H1 (cell line): ENCODE measurements at regions not wholly inside any gene's neighbourhood (a gene's known extent, or its start where the extent isn't known, plus 50 kb on each side); places are given as distances from the start of the nearest gene placed in this dataset.

ENCODE experiments used
- CTCF ChIA-PET: fragments of 300-600 bp; sonication (Branson Sonifier 250); formaldehyde crosslinking; loops from one replicate; lab custom pipeline; 2021; ENCODE audit not compliant: partially characterized antibody; lab: Charles Lee
- POLR2A ChIA-PET: fragments of 300-600 bp; sonication (Branson Sonifier 250); formaldehyde crosslinking; loops from one replicate; lab custom pipeline; 2021; ENCODE audit warnings: inconsistent platforms; ENCODE audit not compliant: partially characterized antibody; lab: Charles Lee
- DNase-seq, 2 experiments: peaks; one replicate each; pipeline versions ENCODE4 v3.0.0 to v3.0.0-alpha.2; 2010 to 2022; ENCODE audit warnings: low spot score in 2 of 2, low read depth in 1 of 2, mixed read lengths in 1 of 2
- FAIRE-seq: peaks from 2 replicates; lab custom pipeline; 2011; peaks lifted over from hg19 to GRCh38; lab: Jason Lieb, UNC
- H2AFZ ChIP-seq: 2 replicates; pipeline ENCODE4 v1.8.1; 2012; ENCODE audit warnings: low read length, inconsistent platforms
- H2AK5ac ChIP-seq: 2 replicates; pipeline ENCODE4 v1.6.1; 2013; ENCODE audit warnings: low read depth, low read length
- H2BK120ac ChIP-seq: replicated peaks from 2 replicates; pipeline ENCODE3; 2013; ENCODE audit warnings: low read depth, low read length, inconsistent platforms
- H2BK12ac ChIP-seq: 2 replicates; pipeline ENCODE4 v1.6.1; 2013; ENCODE audit warnings: low read depth, low read length
- H2BK15ac ChIP-seq: 2 replicates; pipeline ENCODE4 v1.6.1; 2013; ENCODE audit warnings: low read length
- H2BK20ac ChIP-seq: 2 replicates; pipeline ENCODE4 v1.6.1; 2013; ENCODE audit warnings: low read length
- H2BK5ac ChIP-seq: 2 replicates; pipeline ENCODE4 v1.6.1; 2013; ENCODE audit warnings: low read depth, low read length
- H3K14ac ChIP-seq: 2 replicates; pipeline ENCODE4 v1.6.1; 2013; ENCODE audit warnings: inconsistent platforms; ENCODE audit not compliant: insufficient read length
- H3K18ac ChIP-seq: 2 replicates; pipeline ENCODE4 v1.6.1; 2013; ENCODE audit warnings: low read length; ENCODE audit errors: extremely low read depth
- H3K23ac ChIP-seq: 2 replicates; pipeline ENCODE4 v1.6.1; 2013; ENCODE audit warnings: inconsistent platforms; ENCODE audit not compliant: insufficient read length
- H3K23me2 ChIP-seq: 2 replicates; pipeline ENCODE4 v1.6.1; 2013; ENCODE audit warnings: low read depth, low read length
- H3K27ac ChIP-seq: 2 replicates; pipeline ENCODE4 v1.6.1; 2011; ENCODE audit warnings: low read depth, low read length, inconsistent platforms
- H3K27me3 ChIP-seq, 4 experiments: replicated peaks in 1 of 4; 1 replicate in 1 of 4; 2 replicates in 3 of 4; pipeline versions ENCODE4 v1.6.1 to v1.8.1; 2011 to 2013; ENCODE audit warnings: low read length in 3 of 4, mild to moderate bottlenecking in 3 of 4, inconsistent platforms in 2 of 4, mixed read lengths in 2 of 4, moderate library complexity in 1 of 4; ENCODE audit not compliant: control insufficient read depth in 3 of 4, insufficient read depth in 3 of 4; ENCODE audit errors: extremely low read depth in 1 of 4
- H3K36me3 ChIP-seq, 4 experiments: 2 replicates each; pipeline versions ENCODE4 v1.6.1 to v1.8.1; 2011 to 2013; ENCODE audit warnings: mild to moderate bottlenecking in 4 of 4, low read length in 3 of 4, moderate library complexity in 2 of 4, control low read depth in 1 of 4, inconsistent platforms in 1 of 4; ENCODE audit not compliant: insufficient read depth in 4 of 4, control insufficient read depth in 2 of 4
- H3K4ac ChIP-seq: replicated peaks from 2 replicates; pipeline ENCODE3; 2013; ENCODE audit warnings: low read length, low read depth, mixed read lengths, inconsistent platforms; ENCODE audit not compliant: insufficient read length
- H3K4me1 ChIP-seq, 4 experiments: replicated peaks in 1 of 4; 1 replicate in 1 of 4; 2 replicates in 3 of 4; pipeline versions ENCODE4 v1.6.1 to v1.8.1; 2011 to 2013; ENCODE audit warnings: low read length in 3 of 4, inconsistent platforms in 2 of 4, mixed read lengths in 1 of 4; ENCODE audit not compliant: insufficient read depth in 4 of 4, control insufficient read depth in 3 of 4
- H3K4me2 ChIP-seq, 2 experiments: 2 replicates each; pipeline versions ENCODE4 v1.6.1 to v1.8.1; 2011 to 2013; ENCODE audit warnings: low read depth in 2 of 2, low read length in 2 of 2, control low read depth in 1 of 2, inconsistent platforms in 1 of 2, mild to moderate bottlenecking in 1 of 2; ENCODE audit not compliant: insufficient read depth in 1 of 2
- H3K4me3 ChIP-seq, 4 experiments: fragments of 200-600, 300-600 bp in 1 of 4; sonication (generic), shearing (Covaris generic), sonication (Bioruptor Twin) in 1 of 4; 2 replicates each; pipeline versions ENCODE4 v1.5.1 to v1.8.1; 2011 to 2016; ENCODE audit warnings: low read length in 4 of 4, low read depth in 3 of 4, control low read depth in 2 of 4, inconsistent platforms in 2 of 4, mild to moderate bottlenecking in 2 of 4, mixed read lengths in 1 of 4, moderate library complexity in 1 of 4; ENCODE audit not compliant: insufficient read depth in 2 of 4; ENCODE audit errors: extremely low read depth in 1 of 4
- H3K56ac ChIP-seq: replicated peaks from 2 replicates; pipeline ENCODE3; 2013; ENCODE audit warnings: low read depth, mild to moderate bottlenecking, mixed read lengths, low read length, inconsistent platforms; ENCODE audit not compliant: insufficient read length
- H3K79me1 ChIP-seq: 2 replicates; pipeline ENCODE4 v1.6.1; 2013; ENCODE audit warnings: low read depth, low read length, control low read depth
- H3K79me2 ChIP-seq, 2 experiments: 2 replicates each; pipeline versions ENCODE4 v1.6.1 to v1.8.1; 2012 to 2013; ENCODE audit warnings: low read length in 2 of 2, mild to moderate bottlenecking in 2 of 2, inconsistent platforms in 1 of 2; ENCODE audit not compliant: insufficient read depth in 2 of 2, control insufficient read depth in 1 of 2
- H3K9ac ChIP-seq, 4 experiments: replicated peaks in 1 of 4; 1 replicate in 1 of 4; 2 replicates in 3 of 4; pipeline versions ENCODE4 v1.6.1 to v1.8.1; 2011 to 2013; ENCODE audit warnings: low read depth in 3 of 4, low read length in 3 of 4, control low read depth in 2 of 4, mild to moderate bottlenecking in 2 of 4, moderate library complexity in 2 of 4, inconsistent platforms in 1 of 4; ENCODE audit errors: extremely low read depth in 1 of 4
- H3K9me3 ChIP-seq, 2 experiments: 2 replicates each; pipeline versions ENCODE4 v1.6.1 to v1.8.1; 2012 to 2013; ENCODE audit warnings: mild to moderate bottlenecking in 2 of 2, moderate library complexity in 2 of 2, control low read depth in 1 of 2, inconsistent platforms in 1 of 2, low read depth in 1 of 2, low read length in 1 of 2, mixed read lengths in 1 of 2; ENCODE audit not compliant: insufficient read depth in 2 of 2
- H4K20me1 ChIP-seq, 2 experiments: replicated peaks in 1 of 2; 2 replicates each; pipeline versions ENCODE3 to v1.8.1; 2011 to 2013; ENCODE audit warnings: inconsistent platforms in 2 of 2, low read length in 2 of 2, mild to moderate bottlenecking in 1 of 2; ENCODE audit not compliant: insufficient read depth in 2 of 2, control insufficient read depth in 1 of 2
- H4K5ac ChIP-seq: 2 replicates; pipeline ENCODE4 v1.6.1; 2013; ENCODE audit warnings: low read length, low read depth, mixed read lengths, inconsistent platforms; ENCODE audit not compliant: insufficient read length
- H4K8ac ChIP-seq: 2 replicates; pipeline ENCODE4 v1.8.0; 2013; ENCODE audit warnings: mild to moderate bottlenecking, moderate library complexity, low read length, inconsistent platforms; ENCODE audit not compliant: insufficient read depth; ENCODE audit errors: extremely low read depth
- H4K91ac ChIP-seq: replicated peaks from 2 replicates; pipeline ENCODE3; 2013; ENCODE audit warnings: low read length, mixed read lengths, inconsistent platforms; ENCODE audit not compliant: insufficient read length
- CTBP2 ChIP-seq: IDR thresholded peaks from 2 replicates; pipeline ENCODE4 v1.7.0; 2011; ENCODE audit warnings: borderline replicate concordance, mild to moderate bottlenecking, moderate library complexity, mixed read lengths, low read length; ENCODE audit not compliant: insufficient read depth, insufficient read length
- FOSL1 ChIP-seq: IDR thresholded peaks from 2 replicates; pipeline ENCODE4 v1.6.1; 2011; ENCODE audit warnings: mild to moderate bottlenecking, low read depth, low read length, moderate library complexity; ENCODE audit not compliant: insufficient read depth
- GTF2F1 ChIP-seq: IDR thresholded peaks from 2 replicates; pipeline ENCODE4 v1.6.1; 2012; ENCODE audit warnings: low read depth, low read length, improper control_type of control experiment, borderline replicate concordance
- HDAC6 ChIP-seq: IDR thresholded peaks from one replicate; pipeline ENCODE4 v1.7.1; 2012; ENCODE audit warnings: low read depth, mild to moderate bottlenecking, inconsistent platforms, low read length, moderate library complexity
- KDM5A ChIP-seq: fragments of 200-600 bp; IDR thresholded peaks from 2 replicates; pipeline ENCODE4 v1.7.1; 2012; ENCODE audit warnings: mild to moderate bottlenecking, low read length, inconsistent platforms, mixed read lengths
- RBBP5 ChIP-seq: IDR thresholded peaks from 2 replicates; pipeline ENCODE4 v1.7.1; 2012; ENCODE audit warnings: low read depth, mild to moderate bottlenecking, inconsistent platforms, low read length, moderate library complexity, borderline replicate concordance
- SIN3A ChIP-seq, 2 experiments: IDR thresholded peaks in 1 of 2; conservative IDR thresholded peaks in 1 of 2; 2 replicates each; pipeline ENCODE4 v1.6.1; 2011 to 2012; ENCODE audit warnings: low read length in 2 of 2, improper control_type of control experiment in 1 of 2, low read depth in 1 of 2, mild to moderate bottlenecking in 1 of 2
- SIX5 ChIP-seq: IDR thresholded peaks from 2 replicates; pipeline ENCODE4 v1.6.1; 2011; ENCODE audit warnings: mild to moderate bottlenecking, low read depth, low read length
- SP4 ChIP-seq: IDR thresholded peaks from 2 replicates; pipeline ENCODE4 v1.6.1; 2012; ENCODE audit warnings: low read length, inconsistent platforms
- SRF ChIP-seq: IDR thresholded peaks from 2 replicates; pipeline ENCODE4 v1.6.1; 2011; ENCODE audit warnings: mild to moderate bottlenecking, low read depth, low read length, moderate library complexity
- TBP ChIP-seq: IDR thresholded peaks from 2 replicates; pipeline ENCODE4 v1.6.1; 2011; ENCODE audit warnings: low read depth, low read length, improper control_type of control experiment
- TEAD4 ChIP-seq: IDR thresholded peaks from 2 replicates; pipeline ENCODE4 v1.6.1; 2012; ENCODE audit warnings: low read depth, low read length, inconsistent platforms, mixed read lengths
- WGBS, 2 experiments: shearing (Covaris generic) in 1 of 2; methylation state at CpG; one replicate each; pipeline versions ENCODE4 v1.1.6 to v1.1.7; 2013 to 2015; ENCODE audit warnings: low lambda C conversion rate in 2 of 2, mixed read lengths in 2 of 2, inconsistent platforms in 1 of 2, low coverage in 1 of 2, missing lambda C conversion rate in 1 of 2; ENCODE audit not compliant: insufficient replicate concordance in 2 of 2, insufficient coverage in 1 of 2, insufficient read length in 1 of 2; ENCODE audit errors: extremely low coverage in 1 of 2, missing lambda C conversion rate in 1 of 2; 5-methylcytosine and 5-hydroxymethylcytosine counted together
- TF ChIP-seq, protein P1 (sequence below): IDR thresholded peaks from 2 replicates; pipeline ENCODE4 v1.6.1; 2011; ENCODE audit warnings: low read depth, mild to moderate bottlenecking, low read length; ENCODE audit not compliant: insufficient read depth
- TF ChIP-seq, protein P2 (sequence below): IDR thresholded peaks from 2 replicates; pipeline ENCODE4 v1.6.1; 2011; ENCODE audit warnings: low read length, improper control_type of control experiment

DNA sequence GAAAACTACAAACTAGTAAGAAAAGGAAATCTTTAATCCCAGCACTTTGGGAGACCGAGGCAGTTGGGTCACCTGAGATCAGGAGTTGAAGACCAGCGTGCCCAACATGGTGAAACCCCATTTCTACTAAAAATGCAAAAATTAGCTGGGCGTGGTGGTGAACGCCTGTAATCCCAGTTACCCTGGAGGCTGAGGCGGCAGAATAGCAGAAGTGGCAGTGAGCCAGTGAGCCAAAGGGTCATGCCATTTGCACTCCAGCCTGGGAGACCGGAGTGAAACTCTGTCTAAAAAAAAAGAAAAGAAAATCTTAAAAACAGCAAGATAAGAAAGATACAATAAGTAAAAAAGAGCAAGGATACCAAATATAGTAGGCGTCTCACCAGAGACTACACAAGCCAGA is 502.9 kb upstream of the ID2 start:
- no peaks in the 10 kb centered on the region for H3K27me3 ChIP-seq
- H3K4ac ChIP-seq = no peak overlapping the region
- H2BK20ac ChIP-seq = no peak overlapping the region
- no peak overlapping the region for H3K14ac ChIP-seq
- ChIA-PET POLR2A (no interaction called here), CTCF (interaction anchor here (1.7 kb wide), 1 partner anchor 11 kb away, joined by 4 read pairs; no protein-coding TSS in a partner anchor)
- no peak overlapping the region for H4K5ac ChIP-seq
- no peak overlapping the region for H2BK5ac ChIP-seq
- no peaks in the 10 kb centered on the region for H3K79me2 ChIP-seq
- no peaks in the 10 kb centered on the region for H3K79me1 ChIP-seq
- no peaks in the 10 kb centered on the region for H3K9me3 ChIP-seq
- no peak overlapping the region for H2AFZ ChIP-seq
- DNase-seq (no peak), FAIRE-seq (no peak)
- no peak overlapping the region for H3K4me2 ChIP-seq
- H3K4me1 ChIP-seq = no peaks in the 10 kb centered on the region
- H3K56ac ChIP-seq = no peak overlapping the region
- no peak overlapping the region for H2BK15ac ChIP-seq
- no peaks in the 10 kb centered on the region for H3K23me2 ChIP-seq
- no peak overlapping the region for H4K91ac ChIP-seq
- WGBS, 2 experiments = 92% methylated on average over 7 of the region's 7 CpGs; no CpG with 5 or more reads in 1 of the 2 experiments
- H2BK12ac ChIP-seq = no peak overlapping the region
- no peak overlapping the region for H2AK5ac ChIP-seq
- H4K20me1 ChIP-seq = no peaks in the 10 kb centered on the region
- no peak overlapping the region for H3K18ac ChIP-seq
- no peak overlapping the region for H3K23ac ChIP-seq
- H3K36me3 ChIP-seq = no peaks in the 10 kb centered on the region
- no peak overlapping the region for H4K8ac ChIP-seq
- no peak overlapping the region for H3K4me3 ChIP-seq
- H3K9ac ChIP-seq = no peak overlapping the region
- no peak overlapping the region for H3K27ac ChIP-seq
- no peak overlapping the region for H2BK120ac ChIP-seq
- TF ChIP-seq KDM5A (no peak), GTF2F1 (no peak), HDAC6 (no peak), SIN3A (conservative IDR thresholded peaks at IDR 0.05 in 1 of 2, IDR thresholded peaks at IDR 0.05 in 1 of 2; ENCODE audit: low read depth in 1 of 2, low read length in 2 of 2) (no peak), TEAD4 (no peak), CTBP2 (no peak), FOSL1 (no peak), RBBP5 (no peak), SRF (no peak), TBP (no peak), SIX5 (no peak), SP4 (no peak)
- TF ChIP-seq, protein P1, sequence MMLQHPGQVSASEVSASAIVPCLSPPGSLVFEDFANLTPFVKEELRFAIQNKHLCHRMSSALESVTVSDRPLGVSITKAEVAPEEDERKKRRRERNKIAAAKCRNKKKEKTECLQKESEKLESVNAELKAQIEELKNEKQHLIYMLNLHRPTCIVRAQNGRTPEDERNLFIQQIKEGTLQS = no peak
- TF ChIP-seq, protein P2, sequence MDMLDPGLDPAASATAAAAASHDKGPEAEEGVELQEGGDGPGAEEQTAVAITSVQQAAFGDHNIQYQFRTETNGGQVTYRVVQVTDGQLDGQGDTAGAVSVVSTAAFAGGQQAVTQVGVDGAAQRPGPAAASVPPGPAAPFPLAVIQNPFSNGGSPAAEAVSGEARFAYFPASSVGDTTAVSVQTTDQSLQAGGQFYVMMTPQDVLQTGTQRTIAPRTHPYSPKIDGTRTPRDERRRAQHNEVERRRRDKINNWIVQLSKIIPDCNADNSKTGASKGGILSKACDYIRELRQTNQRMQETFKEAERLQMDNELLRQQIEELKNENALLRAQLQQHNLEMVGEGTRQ = no peak
